Smooth muscle cell (in vitro differentiated cells): ENCODE measurements at regions not wholly inside any gene's neighbourhood (a gene's known extent, or its start where the extent isn't known, plus 50 kb on each side); places are given as distances from the start of the nearest gene placed in this dataset.

Source experiments
- DNase-seq: peaks from one replicate; lab custom pipeline; 2025; ENCODE audit not compliant: unreplicated experiment; lab: John Stamatoyannopoulos, UW
- H2AFZ ChIP-seq: fragments of 200-600 bp; sonication (generic); 2 replicates; pipeline ENCODE4 v1.6.0; 2016; ENCODE audit warnings: antibody characterized with exemption, low read depth, mild to moderate bottlenecking
- H3F3A ChIP-seq: fragments of 200-600 bp; sonication (generic); 2 replicates; pipeline ENCODE4 v1.6.0; 2017; ENCODE audit warnings: antibody characterized with exemption, low read depth
- H3K27ac ChIP-seq: fragments of 200-600 bp; sonication (generic); 2 replicates; pipeline ENCODE4 v1.5.1; 2016; ENCODE audit warnings: low read depth, mild to moderate bottlenecking
- H3K27me3 ChIP-seq: fragments of 200-600 bp; sonication (generic); 2 replicates; pipeline ENCODE4 v1.6.1; 2016; ENCODE audit warnings: low read depth, mild to moderate bottlenecking
- H3K36me3 ChIP-seq: fragments of 200-600 bp; sonication (generic); 2 replicates; pipeline ENCODE4 v1.5.1; 2016; ENCODE audit warnings: low read depth
- H3K4me1 ChIP-seq: fragments of 200-600 bp; sonication (generic); 2 replicates; pipeline ENCODE4 v1.5.1; 2016; ENCODE audit warnings: low read depth
- H3K4me2 ChIP-seq: fragments of 200-600 bp; sonication (generic); 2 replicates; pipeline ENCODE4 v1.6.0; 2016; ENCODE audit warnings: mild to moderate bottlenecking
- H3K4me3 ChIP-seq: fragments of 200-600 bp; sonication (generic); 2 replicates; pipeline ENCODE4 v1.5.1; 2016; ENCODE audit warnings: mild to moderate bottlenecking
- H3K79me2 ChIP-seq: fragments of 200-600 bp; sonication (generic); 2 replicates; pipeline ENCODE4 v1.6.0; 2016; ENCODE audit warnings: low read depth, mild to moderate bottlenecking
- H3K9ac ChIP-seq: fragments of 200-600 bp; sonication (generic); 2 replicates; pipeline ENCODE4 v1.6.0; 2016; ENCODE audit warnings: low read depth
- H3K9me3 ChIP-seq: fragments of 200-600 bp; sonication (generic); replicated peaks from 2 replicates; pipeline ENCODE4 v1.5.1; 2016; ENCODE audit warnings: low read depth
- H4K20me1 ChIP-seq: fragments of 200-600 bp; sonication (generic); 2 replicates; pipeline ENCODE4 v1.6.0; 2016; ENCODE audit warnings: low read depth
- CTCF ChIP-seq: fragments of 200-600 bp; sonication (generic); IDR thresholded peaks from 2 replicates; pipeline ENCODE4 v1.5.1; 2017; ENCODE audit warnings: borderline replicate concordance, mild to moderate bottlenecking, antibody characterized with exemption; ENCODE audit not compliant: insufficient read depth, poor library complexity, severe bottlenecking
- WGBS: methylation state at CpG from one replicate; pipeline ENCODE4 v1.1.7; 2016; ENCODE audit warnings: low lambda C conversion rate; 5-methylcytosine and 5-hydroxymethylcytosine counted together

- H2AFZ ChIP-seq: no peak overlapping the region
- WGBS: 92% methylated on average over 7 of the region's 7 CpGs
- H3K9ac ChIP-seq: no peak overlapping the region
- H3F3A ChIP-seq: no peaks in the 10 kb centered on the region
- H3K36me3 ChIP-seq: no peaks in the 10 kb centered on the region
- no peaks in the 10 kb centered on the region for H3K79me2 ChIP-seq
- TF ChIP-seq CTCF: no peak
- no peak overlapping the region for H3K27ac ChIP-seq
- no peaks in the 10 kb centered on the region for H3K9me3 ChIP-seq
- no peak overlapping the region for H3K4me3 ChIP-seq
- no peak for DNase-seq
- H3K4me2 ChIP-seq: no peak overlapping the region
- H4K20me1 ChIP-seq: no peaks in the 10 kb centered on the region
- H3K4me1 ChIP-seq: no peaks in the 10 kb centered on the region
- H3K27me3 ChIP-seq: no peaks in the 10 kb centered on the region
These were observed 955.5 kb upstream of the PRKX start for GRCh38 chrX:4668802-4669536.

- Histone ChIP-seq H3K9me3 (no peaks in the 10 kb centered on the region), H3K4me3 (no peak overlapping the region), H4K20me1 (no peaks in the 10 kb centered on the region), H3K4me1 (no peaks in the 10 kb centered on the region), H3F3A (no peaks in the 10 kb centered on the region), H3K27me3 (no peaks in the 10 kb centered on the region), H3K9ac (no peak overlapping the region), H3K4me2 (no peak overlapping the region), H3K27ac (no peak overlapping the region), H2AFZ (no peak overlapping the region), H3K36me3 (no peaks in the 10 kb centered on the region), H3K79me2 (no peaks in the 10 kb centered on the region)
- WGBS: 91% methylated on average over 3 of the region's 3 CpGs
- DNase-seq: no peak
- no peak for TF ChIP-seq CTCF
These were observed 949.6 kb upstream of the PRKX start for GRCh38 chrX:4663085-4663484.

GRCh38 chrX:4661771-4662170, 948.3 kb upstream of the PRKX start:
- Histone ChIP-seq H3K36me3 (no peaks in the 10 kb centered on the region), H3K9ac (no peak overlapping the region), H3K4me1 (no peaks in the 10 kb centered on the region), H3K4me2 (no peak overlapping the region), H4K20me1 (no peaks in the 10 kb centered on the region), H3K27ac (no peak overlapping the region), H3K4me3 (no peak overlapping the region), H3K9me3 (no peaks in the 10 kb centered on the region), H3K27me3 (no peaks in the 10 kb centered on the region), H2AFZ (no peak overlapping the region), H3K79me2 (no peaks in the 10 kb centered on the region), H3F3A (no peaks in the 10 kb centered on the region)
- DNase-seq: no peak
- 87% methylated on average over 5 of the region's 5 CpGs for WGBS
- TF ChIP-seq CTCF: no peak

GRCh38 chrX:4656419-4656818, 943.0 kb upstream of the PRKX start:
- DNase-seq: no peak
- 84% methylated on average over 6 of the region's 6 CpGs for WGBS
- Histone ChIP-seq H3K79me2 (no peaks in the 10 kb centered on the region), H3K4me2 (no peak overlapping the region), H3F3A (no peaks in the 10 kb centered on the region), H3K27me3 (no peaks in the 10 kb centered on the region), H2AFZ (no peak overlapping the region), H3K27ac (no peak overlapping the region), H3K4me3 (no peak overlapping the region), H3K9ac (no peak overlapping the region), H3K36me3 (no peaks in the 10 kb centered on the region), H3K4me1 (no peaks in the 10 kb centered on the region), H4K20me1 (no peaks in the 10 kb centered on the region), H3K9me3 (no peaks in the 10 kb centered on the region)
- TF ChIP-seq CTCF: no peak
